Posterior vena cava (tissue), 2 donors: ENCODE measurements at regions not wholly inside any gene's neighbourhood (a gene's known extent, or its start where the extent isn't known, plus 50 kb on each side); places are given as distances from the start of the nearest gene placed in this dataset.

Source experiments
- DNase-seq: peaks from one replicate; pipeline ENCODE4 v3.0.0-alpha.2; 2020; ENCODE audit warnings: low spot score
- intact Hi-C, 2 donors: fragments of 100-400 bp; cut with DNase I; formaldehyde crosslinking; loops; one replicate each; pipeline versions ENCODE4 v1.14.1 to v1.14.2; 2022 to 2023
- donor health status: DM: yes; HTN: yes; CAD: no.
- donor health status: DM: yes; HTN: yes; CAD: no.

- intact Hi-C loops = no loop called here
- no peak for DNase-seq
Observed at GRCh38 chr1:212188599-212189351, 96.4 kb upstream of the PPP2R5A start.

GRCh38 chr1:212189352-212189738 lies 95.9 kb upstream of the PPP2R5A start:
- intact Hi-C loops = no loop called here
- no peak for DNase-seq

GRCh38 chr1:212190169-212190568 lies 95.0 kb upstream of the PPP2R5A start:
- DNase-seq = no peak
- intact Hi-C loops = no loop called here

DNA sequence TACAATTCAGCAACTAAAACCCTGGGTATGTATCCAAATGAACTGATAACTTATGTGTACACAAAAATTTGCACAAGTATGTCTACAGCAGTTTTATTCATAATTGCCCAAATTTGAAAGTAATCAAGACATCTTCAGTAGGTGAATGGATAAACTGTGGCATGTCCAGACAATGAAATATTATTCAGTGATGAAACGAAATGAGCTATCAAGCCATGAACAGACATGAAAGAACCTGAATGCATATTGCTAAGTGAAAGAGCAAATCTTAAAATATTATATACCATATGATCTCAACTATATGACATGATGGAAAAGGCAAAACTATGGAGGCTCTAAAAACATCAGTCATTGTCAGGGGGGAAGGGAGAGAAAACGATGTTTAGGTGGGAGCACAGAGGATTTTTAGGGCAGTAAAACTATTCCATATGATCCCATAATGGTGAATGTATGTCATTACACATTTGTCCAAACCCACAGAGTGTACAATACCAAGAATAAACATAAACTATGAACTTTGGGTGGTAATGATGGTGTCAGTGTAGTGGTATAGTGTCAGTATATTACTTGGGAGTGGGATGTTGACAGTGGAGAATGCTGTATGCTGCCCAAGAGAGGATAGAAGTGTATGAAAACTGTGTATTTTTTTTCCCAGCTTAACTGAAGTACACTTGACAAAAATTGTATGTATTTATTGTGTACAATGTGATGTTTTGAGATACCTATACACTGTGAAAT lies 92.8 kb upstream of the PPP2R5A start:
- no peak for DNase-seq
- intact Hi-C loops = no loop called here

- no peak for DNase-seq
- intact Hi-C loops = no loop called here
Observed at GRCh38 chr1:212196355-212196754, 88.9 kb upstream of the PPP2R5A start.

DNA sequence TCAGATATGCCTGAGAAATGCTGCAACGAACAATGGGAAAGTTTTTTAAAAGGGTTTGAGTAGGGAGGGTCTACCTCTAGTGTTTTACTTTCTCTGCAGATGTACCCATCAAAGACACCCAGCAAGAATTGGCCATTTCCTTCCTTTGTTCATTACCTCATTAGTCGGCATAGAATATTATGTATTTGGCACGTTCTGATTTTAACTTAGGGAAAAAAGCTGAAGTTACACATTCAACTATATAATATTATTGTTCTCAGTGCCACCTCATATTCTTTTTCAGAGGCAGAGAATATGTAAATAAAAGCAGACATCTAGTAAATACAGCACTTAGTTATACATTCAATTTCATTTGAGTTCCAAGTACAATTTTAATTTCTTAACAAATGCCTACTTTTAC lies 83.7 kb upstream of the PPP2R5A start:
- intact Hi-C loops = no loop called here
- no peak for DNase-seq

- intact Hi-C loops = no loop called here
Observed at GRCh38 chr1:212203630-212204029, 81.6 kb upstream of the PPP2R5A start.

GRCh38 chr1:212205006-212205405 lies 80.2 kb upstream of the PPP2R5A start:
- intact Hi-C loops = no loop called here
- DNase-seq = no peak

More at GRCh38 chr1:212203630-212204029, 81.6 kb upstream of the PPP2R5A start:
- DNase-seq = no peak

DNA sequence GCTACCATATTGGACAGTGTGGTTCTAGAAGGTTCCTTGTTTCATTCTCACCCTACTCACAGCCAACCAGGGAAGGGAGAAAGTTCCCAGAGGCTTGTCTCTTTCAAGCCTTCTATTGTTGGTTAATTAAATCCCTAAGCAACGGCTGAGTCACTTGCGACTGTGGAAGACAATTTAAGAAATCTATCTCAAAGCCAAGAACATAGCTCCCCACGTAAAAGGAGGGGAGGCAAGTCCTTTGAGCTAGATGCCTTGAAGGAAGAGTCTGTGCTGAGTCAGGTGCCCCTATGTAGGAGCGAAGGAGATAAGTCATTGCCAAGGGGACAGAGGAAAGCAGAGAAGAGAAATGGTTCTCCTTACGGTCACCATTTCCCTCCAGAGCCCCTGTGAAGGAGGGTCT lies 79.4 kb upstream of the PPP2R5A start:
- intact Hi-C loops = no loop called here
- no peak for DNase-seq

DNA sequence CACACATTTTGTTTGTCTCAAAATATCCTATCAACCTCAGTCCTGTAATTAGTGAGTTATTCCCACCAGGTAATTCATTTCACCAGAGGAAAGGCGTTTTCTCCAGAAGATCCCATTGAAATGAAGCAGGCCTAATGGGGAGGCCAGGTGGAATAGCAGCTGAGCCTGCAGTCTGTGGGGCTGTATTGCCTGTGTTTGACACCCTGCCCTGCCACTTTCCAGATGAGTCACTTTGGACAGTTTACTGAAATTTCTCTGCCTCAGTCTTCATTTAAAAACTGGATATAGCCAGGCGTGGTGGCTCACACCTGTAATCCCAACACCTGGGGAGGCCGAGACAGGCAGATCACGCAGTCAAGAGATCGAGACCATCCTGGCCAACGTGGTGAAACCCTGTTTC lies 78.1 kb upstream of the PPP2R5A start:
- no peak for DNase-seq
- intact Hi-C loops = no loop called here

DNA sequence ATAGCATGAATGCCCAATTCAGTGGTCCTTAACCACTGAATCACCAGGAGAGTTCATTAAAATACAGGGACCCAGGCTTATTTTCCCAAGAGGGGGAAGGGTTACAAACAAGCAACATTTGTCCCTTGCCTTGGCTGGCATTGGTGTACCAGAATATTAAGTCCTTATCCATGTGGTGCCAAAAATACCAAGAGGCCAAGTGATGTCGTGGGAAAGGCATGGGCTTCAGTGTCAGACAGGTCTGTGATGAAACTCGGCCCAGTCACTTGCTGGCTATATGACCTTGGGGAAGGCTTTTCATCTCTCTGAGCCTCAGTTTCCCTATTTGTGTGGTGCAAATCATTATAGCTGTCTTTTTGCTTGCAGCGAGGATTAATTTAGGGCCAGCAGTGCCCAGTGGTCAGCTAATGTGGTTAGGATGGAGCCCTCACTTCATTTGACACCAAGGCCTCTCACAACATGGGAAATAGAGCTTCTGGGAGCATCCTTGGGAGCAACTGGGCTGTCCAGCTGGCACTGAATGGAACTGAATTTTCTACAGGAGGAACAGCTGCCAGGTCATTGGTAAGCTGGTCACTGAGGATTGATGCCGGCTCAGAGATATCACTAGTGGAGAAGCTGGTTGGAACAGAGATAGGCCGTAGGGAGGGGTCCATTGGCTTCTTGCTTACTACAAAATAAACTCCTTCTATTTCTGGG lies 77.2 kb upstream of the PPP2R5A start:
- DNase-seq = no peak
- intact Hi-C loops = no loop called here

GRCh38 chr1:212208978-212209644 lies 76.1 kb upstream of the PPP2R5A start:
- intact Hi-C loops = no loop called here
- no peak for DNase-seq

- no peak for DNase-seq
- intact Hi-C loops = loop anchor here in 1 of 2 donors (5.0 kb wide), 1 partner anchor 546 kb away; no protein-coding TSS in a partner anchor
Observed at GRCh38 chr1:212211371-212211770, 73.8 kb upstream of the PPP2R5A start.

GRCh38 chr1:212212343-212212742 lies 72.9 kb upstream of the PPP2R5A start:
- DNase-seq = no peak
- intact Hi-C loops = loop anchor here in 1 of 2 donors (5.0 kb wide), 1 partner anchor 545 kb away; no protein-coding TSS in a partner anchor

DNA sequence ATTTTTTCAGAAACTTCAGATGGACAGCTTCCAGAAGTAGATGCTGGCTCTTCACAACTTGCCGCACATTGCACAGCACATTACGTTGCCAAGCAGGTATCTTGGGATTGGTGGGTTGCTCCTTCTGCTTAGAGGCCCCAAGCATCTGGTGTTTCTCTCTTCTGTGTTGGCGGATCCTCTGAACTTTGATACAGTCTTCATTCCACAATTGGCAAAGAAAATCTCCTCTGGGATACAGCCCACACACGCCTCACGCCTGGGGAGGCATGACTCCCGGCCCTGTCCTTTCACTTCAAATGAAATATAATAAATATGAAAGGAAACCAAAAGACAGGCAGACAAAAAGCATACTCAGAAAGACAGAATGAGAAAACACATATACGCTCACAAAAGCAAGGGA lies 72.3 kb upstream of the PPP2R5A start:
- intact Hi-C loops = loop anchor here in 1 of 2 donors (5.0 kb wide), 1 partner anchor 544 kb away; no protein-coding TSS in a partner anchor

DNA sequence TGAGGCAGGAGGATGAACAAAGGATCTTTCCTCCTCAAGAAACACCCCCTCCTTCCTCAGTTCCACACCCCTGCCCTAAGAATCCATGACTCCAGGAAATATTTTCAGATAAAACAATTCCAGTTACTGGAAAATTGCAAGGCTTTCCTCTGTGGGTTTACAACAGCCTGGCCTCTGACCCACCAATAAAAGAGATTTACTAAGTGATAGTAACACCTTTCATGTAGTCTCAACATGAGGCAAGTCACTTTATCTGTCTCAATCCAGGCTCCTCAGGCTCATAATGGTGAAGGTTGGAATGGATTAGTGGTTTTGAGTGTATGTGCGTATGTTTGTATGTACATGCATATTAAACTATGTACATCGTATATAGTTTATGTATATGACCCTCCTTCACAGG lies 71.4 kb upstream of the PPP2R5A start:
- intact Hi-C loops = loop anchor here in 1 of 2 donors (5.0 kb wide), 1 partner anchor 544 kb away; no protein-coding TSS in a partner anchor
- no peak for DNase-seq

More for the DNA sequence above, 72.3 kb upstream of the PPP2R5A start:
- no peak for DNase-seq

DNA sequence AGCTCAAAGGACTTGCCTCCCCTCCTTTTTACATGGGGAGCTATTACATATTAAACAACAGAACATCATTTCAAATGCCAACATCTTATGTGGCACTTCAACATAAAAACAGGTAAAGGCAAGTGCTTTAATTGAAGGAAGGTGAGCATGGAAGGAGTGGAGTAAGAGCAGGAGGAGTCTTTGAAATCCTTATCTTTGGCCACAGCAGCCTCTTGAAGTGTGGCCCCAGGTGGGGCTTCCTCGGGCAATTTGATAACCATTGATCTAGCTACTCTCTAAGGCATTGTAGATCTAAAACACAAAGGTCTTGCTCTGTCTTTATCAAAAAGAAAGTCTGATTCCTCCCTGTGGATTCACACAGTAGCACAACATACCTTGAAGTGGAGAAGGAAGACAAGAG lies 70.9 kb upstream of the PPP2R5A start:
- intact Hi-C loops = loop anchor here in 1 of 2 donors (5.0 kb wide), 1 partner anchor 543 kb away; no protein-coding TSS in a partner anchor

DNA sequence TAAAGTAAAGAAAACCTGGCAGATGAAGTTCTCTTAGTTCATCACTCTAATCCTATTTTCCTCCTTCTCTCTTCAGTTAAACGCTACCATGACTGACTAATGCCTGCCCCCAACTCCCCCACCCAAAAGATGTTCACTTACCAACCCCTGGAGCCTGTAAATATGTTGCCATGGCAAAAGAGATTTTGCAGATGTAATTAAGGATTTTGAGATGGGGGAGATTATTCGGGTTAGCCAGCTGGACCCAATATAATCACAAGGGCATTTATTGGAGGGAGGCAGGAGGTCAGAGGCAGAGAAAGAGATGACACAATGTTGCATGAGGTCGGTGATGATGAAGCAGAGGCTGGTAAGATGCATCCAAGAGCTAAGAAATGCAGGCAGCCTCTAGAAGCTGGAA lies 69.3 kb upstream of the PPP2R5A start:
- intact Hi-C loops = no loop called here
- DNase-seq = no peak

More for the DNA sequence above, 70.9 kb upstream of the PPP2R5A start:
- DNase-seq = no peak

DNA sequence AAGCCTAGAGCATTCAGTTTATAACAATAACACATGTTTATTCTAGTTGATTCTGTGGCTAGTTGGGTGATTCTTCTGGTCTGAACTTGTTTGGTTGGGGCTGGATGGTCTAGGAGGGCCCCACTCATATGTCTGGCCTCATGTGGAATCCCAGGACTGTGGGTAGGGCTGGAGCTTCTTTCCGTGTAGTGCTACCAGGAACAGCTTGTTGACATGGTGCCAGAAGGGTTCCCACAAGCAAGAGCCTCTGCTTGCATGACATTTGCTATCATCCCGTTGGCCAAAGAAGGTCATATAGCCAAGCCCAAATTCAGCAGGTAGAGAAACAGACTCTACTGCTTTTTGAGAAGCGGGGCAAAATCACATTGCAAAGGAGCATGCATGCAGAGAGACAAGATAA lies 67.6 kb upstream of the PPP2R5A start:
- DNase-seq = no peak
- intact Hi-C loops = no loop called here
